GM13976 (cell line): ENCODE measurements at regions not wholly inside any gene's neighbourhood (a gene's known extent, or its start where the extent isn't known, plus 50 kb on each side); places are given as distances from the start of the nearest gene placed in this dataset.

Experiments used
- DNase-seq: peaks from one replicate; pipeline ENCODE4 v3.0.0; 2012; ENCODE audit warnings: low spot score
- in situ Hi-C: fragments of 300-500 bp; cut with MboI; formaldehyde crosslinking; loops from one replicate; pipeline ENCODE4 v1.12.0; 2022; ENCODE audit warnings: low sequenced_read_pairs, mixed read lengths, inconsistent platforms; ENCODE audit not compliant: unreplicated experiment
- TF ChIP-seq, protein P1 (sequence below): IDR thresholded peaks from 2 replicates; pipeline ENCODE4 v1.5.1; 2012; ENCODE audit warnings: borderline replicate concordance, mild to moderate bottlenecking; ENCODE audit not compliant: insufficient read depth; ENCODE audit errors: extremely low read depth, missing control alignments, control extremely low read depth

DNA sequence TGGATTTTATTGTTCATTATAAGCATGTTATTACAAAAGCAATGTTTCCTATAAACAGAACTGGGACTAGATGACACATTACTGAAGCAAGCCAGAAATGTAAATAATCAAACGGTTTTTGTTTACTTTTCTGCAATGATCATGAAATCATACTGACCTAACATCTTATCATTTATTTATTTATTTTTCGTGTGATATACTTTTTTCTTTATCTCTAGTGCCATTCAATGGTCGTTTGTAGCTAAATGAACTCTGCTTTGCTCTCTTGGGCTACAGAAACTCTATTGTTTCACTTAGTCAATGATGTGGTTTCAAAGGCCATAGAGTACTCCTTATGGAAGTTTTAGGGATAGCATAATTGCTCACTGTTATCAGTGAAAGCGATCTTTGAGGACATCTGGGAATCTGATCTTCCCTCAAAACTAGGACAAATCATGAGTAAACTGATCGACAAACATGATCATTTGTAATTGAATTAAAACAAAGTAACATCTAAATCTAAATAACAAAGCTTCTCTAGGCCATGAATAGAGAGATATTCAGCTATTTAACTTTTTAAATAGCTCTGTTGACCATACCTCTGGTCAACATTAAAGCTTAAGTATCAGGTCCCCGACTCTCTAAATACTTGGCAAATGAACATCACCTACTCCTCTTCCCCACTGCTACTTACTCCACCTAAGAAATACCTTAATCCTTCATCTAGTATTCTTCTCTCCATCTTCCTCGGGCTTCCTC lies 933.4 kb downstream of the TFAP2A start:
- TF ChIP-seq, protein P1, sequence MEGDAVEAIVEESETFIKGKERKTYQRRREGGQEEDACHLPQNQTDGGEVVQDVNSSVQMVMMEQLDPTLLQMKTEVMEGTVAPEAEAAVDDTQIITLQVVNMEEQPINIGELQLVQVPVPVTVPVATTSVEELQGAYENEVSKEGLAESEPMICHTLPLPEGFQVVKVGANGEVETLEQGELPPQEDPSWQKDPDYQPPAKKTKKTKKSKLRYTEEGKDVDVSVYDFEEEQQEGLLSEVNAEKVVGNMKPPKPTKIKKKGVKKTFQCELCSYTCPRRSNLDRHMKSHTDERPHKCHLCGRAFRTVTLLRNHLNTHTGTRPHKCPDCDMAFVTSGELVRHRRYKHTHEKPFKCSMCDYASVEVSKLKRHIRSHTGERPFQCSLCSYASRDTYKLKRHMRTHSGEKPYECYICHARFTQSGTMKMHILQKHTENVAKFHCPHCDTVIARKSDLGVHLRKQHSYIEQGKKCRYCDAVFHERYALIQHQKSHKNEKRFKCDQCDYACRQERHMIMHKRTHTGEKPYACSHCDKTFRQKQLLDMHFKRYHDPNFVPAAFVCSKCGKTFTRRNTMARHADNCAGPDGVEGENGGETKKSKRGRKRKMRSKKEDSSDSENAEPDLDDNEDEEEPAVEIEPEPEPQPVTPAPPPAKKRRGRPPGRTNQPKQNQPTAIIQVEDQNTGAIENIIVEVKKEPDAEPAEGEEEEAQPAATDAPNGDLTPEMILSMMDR, result no peak
- in situ Hi-C loops, result no loop called here
- DNase-seq, result no peak

- in situ Hi-C loops, result no loop called here
- DNase-seq, result no peak
Measured at GRCh38 chr6:9468277-9468676, 946.6 kb downstream of the TFAP2A start.

GRCh38 chr6:9467741-9468140 lies 947.1 kb downstream of the TFAP2A start:
- in situ Hi-C loops, result no loop called here
- TF ChIP-seq, protein P1, result no peak
- DNase-seq, result no peak

More at GRCh38 chr6:9468277-9468676, 946.6 kb downstream of the TFAP2A start:
- TF ChIP-seq, protein P1, result no peak

- TF ChIP-seq, protein P1, result no peak
- in situ Hi-C loops, result no loop called here
- no peak for DNase-seq
Measured at GRCh38 chr6:9464583-9464982, 950.3 kb downstream of the TFAP2A start.

DNA sequence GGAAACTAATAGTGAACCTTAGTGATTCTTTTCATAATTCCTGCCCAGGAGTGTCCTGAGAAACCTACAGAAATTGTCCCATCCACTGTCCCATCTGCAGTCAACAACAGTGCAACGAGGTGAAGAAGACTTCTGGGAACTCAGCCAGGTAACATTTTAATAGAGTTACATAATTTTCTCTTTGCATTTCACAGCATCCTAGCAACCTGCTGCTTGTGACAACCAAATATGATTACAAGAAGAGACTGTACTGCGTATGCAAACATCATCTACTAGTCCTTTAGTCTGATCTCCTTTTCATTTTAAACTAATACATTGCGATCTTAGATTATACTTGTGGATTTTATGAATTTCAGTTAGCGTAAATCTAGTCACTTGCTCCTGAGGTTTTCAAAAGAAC lies 951.6 kb downstream of the TFAP2A start:
- in situ Hi-C loops, result no loop called here
- TF ChIP-seq, protein P1, result no peak
- no peak for DNase-seq

DNA sequence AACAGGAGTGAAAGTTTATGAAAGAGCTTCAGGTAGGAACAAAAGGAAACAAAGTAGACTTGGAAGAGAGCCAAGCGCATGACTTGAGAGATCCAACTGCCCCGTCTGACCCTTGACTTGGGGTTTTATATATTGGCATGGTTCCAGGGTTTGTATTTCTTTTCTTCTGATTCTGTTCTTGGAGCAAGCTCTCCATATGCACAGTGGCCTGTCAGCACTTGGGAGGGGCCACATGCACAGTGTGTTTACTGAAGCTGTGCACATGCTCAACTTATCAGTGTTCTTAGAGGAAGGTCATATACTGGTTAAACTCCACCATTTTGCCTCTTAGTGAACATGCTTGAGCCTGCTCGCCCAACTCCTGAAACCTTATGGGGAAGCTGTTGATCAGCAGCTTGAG lies 953.7 kb downstream of the TFAP2A start:
- DNase-seq, result no peak
- TF ChIP-seq, protein P1, result no peak
- in situ Hi-C loops, result no loop called here
